NT2/D1 (cell line): ENCODE measurements at regions not wholly inside any gene's neighbourhood (a gene's known extent, or its start where the extent isn't known, plus 50 kb on each side); places are given as distances from the start of the nearest gene placed in this dataset.
"Not testable (repeated sequence)": the region's sequence is repeated elsewhere in the genome, so short reads cannot be mapped to it uniquely, and the experiment has no call there.

Experiments used
- DNase-seq: peaks from one replicate; pipeline ENCODE4 v3.0.0-alpha.2; 2011; ENCODE audit warnings: low read depth, low spot score
- H3K27me3 ChIP-seq: 2 replicates; pipeline ENCODE4 v1.6.0; 2011; ENCODE audit warnings: mild to moderate bottlenecking; ENCODE audit not compliant: insufficient read length, insufficient read depth
- H3K36me3 ChIP-seq: 2 replicates; pipeline ENCODE4 v1.6.1; 2011; ENCODE audit warnings: mild to moderate bottlenecking, low read length, mixed read lengths; ENCODE audit not compliant: insufficient read depth, insufficient read length
- H3K4me1 ChIP-seq: 2 replicates; pipeline ENCODE4 v1.5.1; 2011; ENCODE audit not compliant: insufficient read depth, insufficient read length
- H3K4me3 ChIP-seq: 2 replicates; pipeline ENCODE4 v1.5.1; 2011; ENCODE audit warnings: low read depth; ENCODE audit not compliant: insufficient read length
- H3K9ac ChIP-seq: 2 replicates; pipeline ENCODE4 v1.6.0; 2011; ENCODE audit warnings: low read depth; ENCODE audit not compliant: insufficient read length
- H3K9me3 ChIP-seq: 2 replicates; pipeline ENCODE4 v1.5.1; 2011; ENCODE audit warnings: mild to moderate bottlenecking, low read length; ENCODE audit not compliant: insufficient read depth
- SUZ12 ChIP-seq: IDR thresholded peaks from 2 replicates; pipeline ENCODE4 v1.6.1; 2011; ENCODE audit not compliant: insufficient read length, insufficient read depth; ENCODE audit errors: extremely low read depth
- YY1 ChIP-seq: IDR thresholded peaks from 2 replicates; pipeline ENCODE4 v1.6.1; 2011; ENCODE audit not compliant: insufficient read length, insufficient read depth
- ZNF274 ChIP-seq: IDR thresholded peaks from 2 replicates; pipeline ENCODE4 v1.6.1; 2011; ENCODE audit warnings: mild to moderate bottlenecking, low read depth, low read length

DNA sequence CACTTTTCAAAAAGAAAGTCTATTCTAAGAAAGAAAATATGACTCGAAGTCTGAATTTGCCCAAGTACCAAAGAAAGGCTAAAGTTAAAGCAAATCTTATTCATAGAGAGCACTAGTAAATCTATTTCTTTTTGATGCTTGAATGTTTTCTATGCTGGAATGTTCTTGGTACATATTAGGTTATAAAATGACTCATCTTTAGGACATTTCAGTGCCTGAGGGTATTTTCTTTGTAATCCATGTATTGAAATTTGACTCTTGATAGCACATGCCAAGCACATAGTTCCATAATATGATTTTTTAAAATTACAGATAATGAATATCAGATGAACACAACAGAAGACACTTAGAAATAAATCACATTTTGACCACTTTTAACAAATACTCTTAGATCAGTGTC is 232.8 kb downstream of the TRIML1 start:
- Histone ChIP-seq H3K9me3 (peaks cover 17% of the 10 kb centered on the region), H3K36me3 (no peaks in the 10 kb centered on the region), H3K27me3 (no peaks in the 10 kb centered on the region), H3K4me1 (no peaks in the 10 kb centered on the region), H3K4me3 (no peak overlapping the region), H3K9ac (no peak overlapping the region)
- DNase-seq, result no peak
- TF ChIP-seq SUZ12 (no peak), YY1 (no peak), ZNF274 (no peak)

GRCh38 chr4:188372829-188373228 is 233.6 kb downstream of the TRIML1 start:
- Histone ChIP-seq H3K36me3 (no peaks in the 10 kb centered on the region), H3K4me3 (no peak overlapping the region), H3K9me3 (peaks cover 17% of the 10 kb centered on the region), H3K4me1 (no peaks in the 10 kb centered on the region), H3K27me3 (no peaks in the 10 kb centered on the region), H3K9ac (no peak overlapping the region)
- peak; percentile 28 for DNase-seq
- TF ChIP-seq SUZ12 (no peak), ZNF274 (no peak), YY1 (no peak)

DNA sequence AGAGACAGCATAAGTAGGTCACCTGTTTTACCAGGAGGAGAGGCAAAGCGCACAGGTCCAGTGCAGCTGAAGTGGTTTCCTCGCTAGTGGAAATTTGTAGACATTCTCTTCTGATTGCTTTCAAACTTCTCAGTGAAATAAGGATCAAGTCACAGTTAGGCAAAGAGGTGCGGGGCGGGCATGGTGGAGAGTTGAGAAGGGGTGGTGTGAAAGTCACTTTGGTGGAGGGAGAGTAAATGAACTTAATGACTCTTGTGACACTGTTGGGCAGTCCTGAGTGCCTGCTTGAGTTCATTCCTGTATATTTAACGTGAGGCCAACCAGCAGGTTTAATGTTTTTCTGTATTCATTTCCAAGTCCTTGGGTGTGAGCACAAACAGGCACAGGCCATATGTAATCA is 235.6 kb downstream of the TRIML1 start:
- Histone ChIP-seq H3K36me3 (no peaks in the 10 kb centered on the region), H3K4me1 (no peaks in the 10 kb centered on the region), H3K9me3 (peaks cover 17% of the 10 kb centered on the region), H3K9ac (no peak overlapping the region), H3K4me3 (no peak overlapping the region), H3K27me3 (no peaks in the 10 kb centered on the region)
- DNase-seq, result no peak
- TF ChIP-seq YY1, result no peak
- no peak for TF ChIP-seq SUZ12
- no peak for TF ChIP-seq ZNF274

GRCh38 chr4:188377816-188378215 is 238.6 kb downstream of the TRIML1 start:
- peaks cover 9% of the 10 kb centered on the region for H3K9me3 ChIP-seq
- no peak for TF ChIP-seq SUZ12
- TF ChIP-seq ZNF274, result no peak
- TF ChIP-seq YY1, result no peak
- no peak overlapping the region for H3K9ac ChIP-seq
- no peaks in the 10 kb centered on the region for H3K4me1 ChIP-seq
- no peak overlapping the region for H3K4me3 ChIP-seq
- no peaks in the 10 kb centered on the region for H3K27me3 ChIP-seq
- DNase-seq, result no peak
- no peaks in the 10 kb centered on the region for H3K36me3 ChIP-seq

GRCh38 chr4:188383180-188383579 is 243.9 kb downstream of the TRIML1 start:
- H3K9ac ChIP-seq, result no peak overlapping the region
- TF ChIP-seq YY1 (no peak), ZNF274 (no peak), SUZ12 (no peak)
- no peaks in the 10 kb centered on the region for H3K9me3 ChIP-seq
- no peak overlapping the region for H3K4me3 ChIP-seq
- no peaks in the 10 kb centered on the region for H3K27me3 ChIP-seq
- H3K36me3 ChIP-seq, result no peaks in the 10 kb centered on the region
- no peaks in the 10 kb centered on the region for H3K4me1 ChIP-seq
- DNase-seq, result no peak

GRCh38 chr4:188387179-188387791 is 248.0 kb downstream of the TRIML1 start:
- Histone ChIP-seq H3K9me3 (peaks cover 16% of the 10 kb centered on the region; the same call in 1 of the 2 replicates), H3K9ac (no peak overlapping the region), H3K4me3 (no peak overlapping the region), H3K4me1 (no peaks in the 10 kb centered on the region), H3K36me3 (no peaks in the 10 kb centered on the region), H3K27me3 (no peaks in the 10 kb centered on the region)
- TF ChIP-seq ZNF274 (no peak), SUZ12 (no peak), YY1 (no peak)
- DNase-seq, result no peak

- not testable (repeated sequence) for H3K4me1 ChIP-seq, DNase-seq, H3K4me3 ChIP-seq, H3K9ac ChIP-seq, H3K36me3 ChIP-seq, H3K27me3 ChIP-seq
- peaks cover 16% of the 10 kb centered on the region; the same call in 1 of the 2 replicates for H3K9me3 ChIP-seq
Measured at GRCh38 chr4:188391349-188391748, 252.1 kb downstream of the TRIML1 start.
